NCI-H2227 (cell line): ENCODE measurements at regions not wholly inside any gene's neighbourhood (a gene's known extent, or its start where the extent isn't known, plus 50 kb on each side); places are given as distances from the start of the nearest gene placed in this dataset.
"Not testable (repeated sequence)": the region's sequence is repeated elsewhere in the genome, so short reads cannot be mapped to it uniquely, and the experiment has no call there.

Experiments
- DNase-seq: peaks from one replicate; lab custom pipeline; 2025; ENCODE audit not compliant: unreplicated experiment; lab: John Stamatoyannopoulos, UW

DNA sequence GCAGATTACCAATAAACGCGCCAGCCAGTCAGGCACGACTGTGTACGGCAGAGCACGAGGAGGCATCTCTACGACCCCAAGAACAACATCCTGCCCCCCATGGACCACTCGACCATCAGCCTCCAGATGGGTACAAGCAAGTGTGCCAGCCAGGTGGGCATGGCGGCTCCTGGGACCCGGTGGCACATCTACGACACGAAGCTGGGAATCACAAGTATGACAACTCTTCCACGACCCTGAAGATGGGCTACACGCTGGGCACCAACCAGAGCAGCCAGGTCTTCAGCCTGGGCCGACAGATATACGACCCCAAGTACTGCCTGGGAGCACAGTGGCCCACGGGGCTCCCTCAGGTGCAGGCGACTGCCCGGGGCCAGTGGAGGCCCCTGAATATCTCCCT, 217.6 kb downstream of the POTED start:
- DNase-seq, result no peak

DNA sequence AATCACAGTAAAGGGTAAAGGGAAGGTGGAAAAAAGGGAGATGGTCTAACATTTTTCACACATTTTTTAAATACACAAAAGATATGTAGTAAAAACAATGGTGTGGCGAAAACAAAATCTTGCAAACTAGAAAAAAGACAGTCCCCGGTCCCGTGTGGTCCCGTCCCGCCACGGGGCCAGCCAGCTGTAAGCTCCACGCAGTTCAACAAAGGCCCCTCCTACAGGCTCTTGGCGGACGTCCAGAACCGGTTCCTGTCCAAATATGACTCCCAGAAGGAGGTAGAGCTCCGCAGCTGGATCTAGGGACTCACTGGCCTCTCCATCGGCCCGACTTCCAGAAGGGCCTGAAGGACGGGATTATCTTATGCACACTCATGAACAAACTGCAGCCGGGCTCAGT, 216.9 kb downstream of the POTED start:
- not testable (repeated sequence) for DNase-seq

DNA sequence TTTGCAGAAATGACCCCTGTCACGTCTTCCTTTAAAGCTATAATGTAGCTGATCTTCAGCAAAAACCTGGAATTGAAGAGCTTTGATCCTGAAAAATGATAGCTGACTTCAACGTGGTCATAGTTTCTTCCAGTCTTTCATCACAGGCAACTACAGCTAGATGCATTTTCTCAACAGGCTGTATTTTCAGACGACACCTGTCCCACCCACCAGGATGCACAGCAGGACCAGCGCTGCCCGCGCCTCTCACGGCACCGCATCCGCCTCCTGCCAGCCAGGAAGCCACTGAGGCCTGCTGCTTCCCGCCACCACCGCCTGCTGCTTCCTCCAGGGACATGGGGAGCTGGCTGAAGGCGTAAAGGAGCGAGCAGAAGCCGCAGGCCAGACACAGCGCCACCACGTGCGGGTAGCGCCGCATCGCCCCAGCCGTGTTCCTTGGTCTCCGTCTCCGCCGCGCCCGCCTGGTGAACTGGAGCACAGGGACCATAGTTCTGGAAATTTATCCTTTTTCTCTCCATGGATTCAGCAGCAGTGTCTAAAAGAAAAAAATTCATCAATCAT, 215.7 kb downstream of the POTED start:
- DNase-seq, result not testable (repeated sequence)

DNA sequence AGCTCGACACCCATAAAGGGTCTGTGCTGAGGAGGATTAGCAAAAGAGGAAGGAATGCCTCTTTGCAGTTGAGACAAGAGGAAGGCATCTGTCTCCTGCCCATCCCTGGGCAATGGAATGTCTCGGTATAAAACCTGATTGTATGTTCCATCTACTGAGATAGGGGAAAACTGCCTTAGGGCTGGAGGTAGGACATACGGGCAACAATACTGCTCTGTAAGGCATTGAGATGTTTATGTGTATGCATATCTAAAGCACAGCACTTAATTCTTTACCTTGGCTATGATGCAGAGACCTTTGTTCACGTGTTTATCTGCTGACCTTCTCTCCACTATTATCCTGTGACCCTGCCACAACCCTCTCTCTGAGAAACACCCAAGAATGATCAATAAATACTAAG, 210.7 kb downstream of the POTED start:
- not testable (repeated sequence) for DNase-seq

DNA sequence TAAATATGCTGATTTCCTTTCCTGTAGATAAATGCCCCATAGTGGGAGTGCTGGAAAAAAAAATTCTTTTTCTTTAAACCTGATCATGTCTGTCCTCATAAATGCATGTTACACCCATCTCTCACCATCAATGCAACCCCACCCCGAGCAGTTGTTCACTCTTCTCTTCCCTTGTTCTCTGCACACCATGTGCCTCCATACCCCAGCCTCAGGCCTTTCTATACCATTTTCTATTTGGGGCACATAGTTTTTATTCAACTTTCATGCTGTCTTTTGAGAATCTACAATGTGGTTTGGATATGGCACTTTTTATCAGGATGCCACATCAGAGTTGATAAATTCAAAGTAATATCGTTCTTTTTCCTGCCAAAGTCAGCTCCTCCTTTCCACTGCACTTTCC, 202.6 kb downstream of the POTED start:
- not testable (repeated sequence) for DNase-seq

DNA sequence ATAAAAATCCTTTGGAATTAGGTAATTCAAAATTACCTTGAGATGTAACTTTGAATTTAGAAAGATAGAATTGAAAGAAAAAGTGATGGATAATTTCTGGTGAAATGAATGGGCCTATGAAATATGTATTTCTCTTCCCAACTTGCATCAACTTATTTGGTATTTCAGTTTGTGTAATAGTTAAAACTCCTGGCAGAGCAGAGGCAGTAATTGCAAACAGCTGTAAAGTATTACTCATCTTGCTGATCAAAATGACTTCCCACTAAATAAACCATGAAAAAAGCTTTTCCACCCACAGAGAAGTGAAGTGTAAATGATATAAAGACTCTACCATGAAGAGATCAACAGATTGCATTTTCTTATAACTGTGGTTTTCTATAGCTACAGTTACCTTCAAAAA, 201.0 kb downstream of the POTED start:
- not testable (repeated sequence) for DNase-seq

DNA sequence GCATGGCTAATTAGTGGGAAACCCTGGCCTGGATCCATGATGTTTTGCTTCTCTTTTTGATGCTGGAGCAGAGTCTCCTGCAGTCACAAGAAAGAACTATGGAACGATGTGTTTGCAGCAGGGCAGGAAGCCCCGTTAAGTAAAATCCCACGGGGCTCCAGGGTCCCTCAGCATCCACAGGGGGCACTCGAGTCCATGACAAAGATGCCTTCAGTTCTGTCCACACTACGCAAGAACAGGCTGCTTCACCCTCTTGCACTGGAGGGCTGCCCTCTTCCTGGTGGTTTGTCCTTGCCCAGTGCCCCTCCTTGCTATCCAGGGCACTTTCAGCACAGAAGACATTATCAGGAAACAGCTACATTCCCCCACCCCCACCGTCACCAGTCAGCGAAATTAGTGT, 196.9 kb downstream of the POTED start:
- not testable (repeated sequence) for DNase-seq

DNA sequence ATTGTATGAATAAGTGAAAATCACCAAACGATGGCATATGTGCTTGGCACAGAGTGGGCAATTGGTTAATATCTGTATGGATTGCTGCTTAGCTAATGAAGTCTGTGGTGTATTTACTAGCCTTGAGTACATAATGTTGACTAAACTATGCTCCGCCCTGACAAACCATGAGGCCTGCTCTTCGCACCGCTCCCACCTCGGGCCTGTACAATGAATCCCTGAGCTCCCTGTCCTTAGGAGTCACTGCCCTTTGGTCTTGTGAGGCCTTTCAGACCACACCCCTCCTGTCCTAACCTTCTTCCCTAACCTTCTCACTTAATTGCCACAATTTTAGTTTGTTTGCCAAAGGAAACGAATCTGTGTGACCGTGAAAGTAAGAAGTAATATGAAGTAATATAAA, 193.2 kb downstream of the POTED start:
- not testable (repeated sequence) for DNase-seq
